Kidney epithelial cell (primary cell): ENCODE measurements at regions not wholly inside any gene's neighbourhood (a gene's known extent, or its start where the extent isn't known, plus 50 kb on each side); places are given as distances from the start of the nearest gene placed in this dataset.

ENCODE experiments used
- DNase-seq: peaks from one replicate; pipeline ENCODE4 v3.0.0-alpha.2; 2010; ENCODE audit warnings: low read depth
- H3K27me3 ChIP-seq: 2 replicates; pipeline ENCODE4 v1.6.0; 2011; ENCODE audit warnings: low read length; ENCODE audit not compliant: control insufficient read depth, insufficient read depth
- H3K36me3 ChIP-seq: 2 replicates; pipeline ENCODE4 v1.5.1; 2011; ENCODE audit warnings: low read length; ENCODE audit not compliant: control insufficient read depth, insufficient read depth
- H3K4me3 ChIP-seq: 2 replicates; pipeline ENCODE4 v1.5.1; 2011; ENCODE audit warnings: low read depth, mild to moderate bottlenecking, control low read depth, low read length
- CTCF ChIP-seq: IDR thresholded peaks from 2 replicates; pipeline ENCODE4 v1.5.1; 2011; ENCODE audit warnings: mild to moderate bottlenecking, moderate library complexity, low read length, control low read depth, inconsistent platforms; ENCODE audit not compliant: insufficient read depth, poor library complexity, severe bottlenecking

DNA sequence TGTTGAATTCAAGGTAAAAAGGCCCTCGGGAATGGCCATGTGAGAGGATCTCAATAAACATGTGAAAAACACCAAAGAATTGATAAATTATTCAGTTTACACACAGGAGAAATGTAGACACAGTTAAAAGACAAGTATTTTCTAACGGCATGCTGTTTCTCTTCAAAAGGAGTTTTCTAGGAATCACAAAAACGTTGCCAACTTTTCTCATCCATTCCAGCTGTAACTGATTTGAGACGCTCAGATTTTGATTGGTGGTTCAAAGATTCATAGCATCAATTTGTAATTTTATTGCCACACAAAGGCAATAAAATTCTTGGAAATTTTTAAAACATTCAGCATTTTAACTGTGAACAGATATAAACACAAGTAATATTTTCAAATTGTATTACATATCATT lies 384.9 kb upstream of the PFKP start:
- no peak for TF ChIP-seq CTCF
- Histone ChIP-seq H3K4me3 (no peak overlapping the region), H3K27me3 (no peaks in the 10 kb centered on the region), H3K36me3 (no peaks in the 10 kb centered on the region)
- no peak for DNase-seq

DNA sequence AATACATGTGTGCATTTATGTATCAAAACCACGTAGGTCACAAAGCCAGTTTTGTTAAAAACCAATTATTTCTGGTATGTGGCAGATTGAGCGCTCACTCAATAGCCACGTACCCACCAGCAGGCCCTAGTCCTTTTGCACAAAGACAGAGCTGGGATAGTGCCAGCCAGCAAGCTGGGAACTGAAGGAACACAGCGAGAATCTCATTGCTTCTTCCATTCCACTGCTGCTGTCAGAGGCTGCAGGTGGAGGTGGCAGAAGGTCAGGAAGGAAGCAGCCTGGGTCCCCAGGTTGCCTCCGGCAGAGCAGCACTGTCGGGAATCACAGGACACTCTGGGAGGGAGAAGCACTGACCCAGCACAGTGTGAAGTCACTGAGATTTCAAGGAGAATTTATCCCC lies 385.5 kb upstream of the PFKP start:
- no peaks in the 10 kb centered on the region for H3K36me3 ChIP-seq
- no peak overlapping the region for H3K4me3 ChIP-seq
- H3K27me3 ChIP-seq = no peaks in the 10 kb centered on the region
- DNase-seq = no peak
- TF ChIP-seq CTCF = no peak

DNA sequence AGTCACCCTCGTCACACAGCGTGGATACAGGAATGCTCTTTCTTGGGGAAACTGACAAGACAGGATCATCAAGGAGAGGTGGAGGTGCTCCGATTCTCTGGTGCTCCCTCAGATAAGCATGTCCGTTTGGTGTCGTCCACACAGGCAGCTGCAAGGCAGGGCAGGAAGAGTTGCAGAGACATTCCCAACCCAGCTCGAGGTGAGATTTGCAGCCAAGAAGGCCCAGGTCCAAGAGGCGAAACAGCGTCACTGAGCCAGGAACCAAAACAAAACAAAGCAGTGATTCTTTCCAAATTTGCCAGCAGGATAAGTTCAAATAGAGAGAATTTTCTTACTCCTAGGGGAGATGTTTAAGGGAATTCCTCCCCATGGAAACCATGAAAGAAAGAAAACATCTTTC lies 386.5 kb upstream of the PFKP start:
- no peak for DNase-seq
- Histone ChIP-seq H3K36me3 (no peaks in the 10 kb centered on the region), H3K27me3 (no peaks in the 10 kb centered on the region), H3K4me3 (no peak overlapping the region)
- TF ChIP-seq CTCF = no peak

- no peaks in the 10 kb centered on the region for H3K27me3 ChIP-seq
- H3K36me3 ChIP-seq = no peaks in the 10 kb centered on the region
- TF ChIP-seq CTCF = no peak
- no peak for DNase-seq
- no peak overlapping the region for H3K4me3 ChIP-seq
These were observed 387.7 kb upstream of the PFKP start for GRCh38 chr10:2679646-2680045.

GRCh38 chr10:2676455-2676854 lies 390.9 kb upstream of the PFKP start:
- no peaks in the 10 kb centered on the region for H3K36me3 ChIP-seq
- no peak overlapping the region for H3K4me3 ChIP-seq
- TF ChIP-seq CTCF = no peak
- no peak for DNase-seq
- H3K27me3 ChIP-seq = no peaks in the 10 kb centered on the region

- no peaks in the 10 kb centered on the region for H3K27me3 ChIP-seq
- no peak for DNase-seq
- no peak for TF ChIP-seq CTCF
These were observed 392.9 kb upstream of the PFKP start for GRCh38 chr10:2674451-2674850.

More at GRCh38 chr10:2674451-2674850, 392.9 kb upstream of the PFKP start:
- H3K36me3 ChIP-seq = no peaks in the 10 kb centered on the region
- no peak overlapping the region for H3K4me3 ChIP-seq
